ENCODE measurements at regions not wholly inside any gene's neighbourhood (a gene's known extent, or its start where the extent isn't known, plus 50 kb on each side); places are given as distances from the start of the nearest gene placed in this dataset.

DNA sequence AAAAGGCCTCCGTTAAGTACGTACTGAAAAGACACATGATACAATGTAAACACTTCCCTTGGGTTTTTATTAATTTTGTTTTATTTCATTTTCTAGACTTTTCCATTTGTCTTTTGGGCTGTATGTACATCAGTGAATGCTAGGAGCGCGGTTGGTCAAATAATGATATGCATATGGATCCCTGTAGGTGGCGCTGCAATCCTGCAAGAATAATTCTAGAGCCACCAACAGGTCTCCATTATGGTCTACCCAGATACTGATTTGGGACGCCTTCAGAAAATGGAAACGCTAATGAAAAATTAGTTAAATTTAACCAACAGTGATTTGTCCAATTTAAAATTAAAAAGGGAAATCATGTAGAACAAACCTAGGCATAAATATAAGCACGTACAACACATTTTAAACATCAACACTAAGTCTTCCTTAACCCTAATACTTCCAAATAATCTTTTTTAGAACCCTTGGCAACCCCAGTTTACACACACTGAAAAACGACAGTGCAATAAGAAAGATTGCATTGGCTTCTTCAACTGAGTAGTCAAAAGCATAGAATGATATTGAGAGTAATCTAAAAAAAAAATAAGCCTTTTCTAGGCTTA, 433.5 kb downstream of the RFPL4B start:
- H3K4me3 ChIP-seq: no peak overlapping the region
- no peaks in the 10 kb centered on the region for H3K36me3 ChIP-seq
- TF ChIP-seq POLR2AphosphoS5 (IDR thresholded peaks at IDR 0.05): no peak
- TF ChIP-seq, protein P1, sequence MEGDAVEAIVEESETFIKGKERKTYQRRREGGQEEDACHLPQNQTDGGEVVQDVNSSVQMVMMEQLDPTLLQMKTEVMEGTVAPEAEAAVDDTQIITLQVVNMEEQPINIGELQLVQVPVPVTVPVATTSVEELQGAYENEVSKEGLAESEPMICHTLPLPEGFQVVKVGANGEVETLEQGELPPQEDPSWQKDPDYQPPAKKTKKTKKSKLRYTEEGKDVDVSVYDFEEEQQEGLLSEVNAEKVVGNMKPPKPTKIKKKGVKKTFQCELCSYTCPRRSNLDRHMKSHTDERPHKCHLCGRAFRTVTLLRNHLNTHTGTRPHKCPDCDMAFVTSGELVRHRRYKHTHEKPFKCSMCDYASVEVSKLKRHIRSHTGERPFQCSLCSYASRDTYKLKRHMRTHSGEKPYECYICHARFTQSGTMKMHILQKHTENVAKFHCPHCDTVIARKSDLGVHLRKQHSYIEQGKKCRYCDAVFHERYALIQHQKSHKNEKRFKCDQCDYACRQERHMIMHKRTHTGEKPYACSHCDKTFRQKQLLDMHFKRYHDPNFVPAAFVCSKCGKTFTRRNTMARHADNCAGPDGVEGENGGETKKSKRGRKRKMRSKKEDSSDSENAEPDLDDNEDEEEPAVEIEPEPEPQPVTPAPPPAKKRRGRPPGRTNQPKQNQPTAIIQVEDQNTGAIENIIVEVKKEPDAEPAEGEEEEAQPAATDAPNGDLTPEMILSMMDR (IDR thresholded peaks at IDR 0.05): peak; percentile 75 to 93 (median 84)
- no peak for TF ChIP-seq POLR2A (IDR thresholded peaks at IDR 0.05)
- H3K9me3 ChIP-seq: no peaks in the 10 kb centered on the region
- peak; percentile 43 to 64 for DNase-seq (ENCODE audit: low spot score in 2 of 2)
- H3K27me3 ChIP-seq: no peaks in the 10 kb centered on the region
- no peak overlapping the region for H3K27ac ChIP-seq
- H3K4me1 ChIP-seq: no peaks in the 10 kb centered on the region
- intact Hi-C loops (cut with DNase I; ENCODE audit: low total_unique reads): no loop called here

DNA sequence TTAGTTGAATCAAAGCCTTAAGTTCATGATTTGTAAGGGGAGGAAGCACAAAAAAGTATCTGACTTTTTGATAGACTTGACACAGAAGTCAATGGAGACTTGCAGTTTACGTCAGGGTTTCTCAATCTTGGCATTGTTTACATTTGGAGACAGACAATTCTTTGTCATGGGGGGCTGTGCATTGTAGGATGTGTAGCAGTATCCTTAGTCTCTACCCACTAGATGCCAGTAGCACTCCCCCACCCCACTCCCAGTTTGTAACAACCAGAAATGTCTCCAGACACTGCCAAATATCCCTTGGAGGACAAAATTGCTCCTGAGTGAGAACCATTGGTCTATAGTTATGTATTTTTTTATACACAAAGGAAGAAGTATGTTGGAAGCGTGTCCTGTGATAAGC, 434.1 kb downstream of the RFPL4B start:
- no peaks in the 10 kb centered on the region for H3K9me3 ChIP-seq
- intact Hi-C loops (cut with DNase I; ENCODE audit: low total_unique reads): no loop called here
- H3K27me3 ChIP-seq: no peaks in the 10 kb centered on the region
- no peak overlapping the region for H3K27ac ChIP-seq
- DNase-seq (ENCODE audit: low spot score in 2 of 2): no peak
- no peaks in the 10 kb centered on the region for H3K4me1 ChIP-seq
- no peak overlapping the region for H3K4me3 ChIP-seq
- TF ChIP-seq POLR2A (IDR thresholded peaks at IDR 0.05): no peak
- no peak for TF ChIP-seq POLR2AphosphoS5 (IDR thresholded peaks at IDR 0.05)
- no peaks in the 10 kb centered on the region for H3K36me3 ChIP-seq

GRCh38 chr6:112785408-112785807, 438.3 kb downstream of the RFPL4B start:
- intact Hi-C loops (cut with DNase I; ENCODE audit: low total_unique reads): no loop called here
- no peaks in the 10 kb centered on the region for H3K27me3 ChIP-seq
- DNase-seq (ENCODE audit: low spot score in 2 of 2): no peak
- no peaks in the 10 kb centered on the region for H3K4me1 ChIP-seq
- H3K36me3 ChIP-seq: no peaks in the 10 kb centered on the region
- no peak overlapping the region for H3K4me3 ChIP-seq
- TF ChIP-seq POLR2AphosphoS5 (IDR thresholded peaks at IDR 0.05) (no peak), POLR2A (IDR thresholded peaks at IDR 0.05) (no peak)
- TF ChIP-seq, protein P1 (IDR thresholded peaks at IDR 0.05): no peak
- H3K27ac ChIP-seq: no peak overlapping the region
- H3K9me3 ChIP-seq: no peaks in the 10 kb centered on the region

DNA sequence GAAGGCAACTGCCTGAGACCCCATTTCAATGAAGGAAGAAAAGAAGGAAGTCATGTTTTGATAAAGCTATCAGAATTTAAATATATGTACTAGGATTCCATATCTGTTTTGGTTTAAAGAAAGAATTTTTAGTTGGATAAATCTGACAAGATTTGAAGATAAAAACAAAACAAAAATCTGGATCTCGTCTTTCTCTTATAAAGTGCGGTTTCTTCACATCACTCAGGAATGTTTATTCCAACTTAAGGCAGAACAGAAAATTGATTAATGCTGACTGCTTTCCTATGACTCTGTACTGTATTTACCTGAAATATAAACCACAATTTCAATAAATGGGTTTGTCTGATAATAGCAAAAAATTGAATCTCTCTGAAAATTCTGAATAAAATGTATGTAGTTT, 439.7 kb downstream of the RFPL4B start:
- intact Hi-C loops (cut with DNase I; ENCODE audit: low total_unique reads): no loop called here
- Histone ChIP-seq H3K4me3 (no peak overlapping the region), H3K4me1 (no peaks in the 10 kb centered on the region), H3K36me3 (no peaks in the 10 kb centered on the region), H3K27ac (no peak overlapping the region), H3K27me3 (no peaks in the 10 kb centered on the region), H3K9me3 (no peaks in the 10 kb centered on the region)
- DNase-seq (ENCODE audit: low spot score in 2 of 2): no peak
- TF ChIP-seq, protein P1 (IDR thresholded peaks at IDR 0.05): no peak
- TF ChIP-seq POLR2AphosphoS5 (IDR thresholded peaks at IDR 0.05) (no peak), POLR2A (IDR thresholded peaks at IDR 0.05) (no peak)

GRCh38 chr6:112787371-112787770, 440.2 kb downstream of the RFPL4B start:
- TF ChIP-seq POLR2A (IDR thresholded peaks at IDR 0.05) (no peak), POLR2AphosphoS5 (IDR thresholded peaks at IDR 0.05) (no peak)
- TF ChIP-seq, protein P1 (IDR thresholded peaks at IDR 0.05): no peak
- no peaks in the 10 kb centered on the region for H3K36me3 ChIP-seq
- no peaks in the 10 kb centered on the region for H3K9me3 ChIP-seq
- intact Hi-C loops (cut with DNase I; ENCODE audit: low total_unique reads): no loop called here
- no peak for DNase-seq (ENCODE audit: low spot score in 2 of 2)
- H3K27ac ChIP-seq: no peak overlapping the region
- H3K27me3 ChIP-seq: no peaks in the 10 kb centered on the region
- H3K4me3 ChIP-seq: no peak overlapping the region
- no peaks in the 10 kb centered on the region for H3K4me1 ChIP-seq
